Tibial nerve (tissue), 4 donors: ENCODE measurements at regions not wholly inside any gene's neighbourhood (a gene's known extent, or its start where the extent isn't known, plus 50 kb on each side); places are given as distances from the start of the nearest gene placed in this dataset.

Experiments used
- DNase-seq, 2 donors: peaks; one replicate each; pipeline ENCODE4 v3.0.0-alpha.2; 2019; ENCODE audit warnings: low spot score in 2 of 2
- H3K27ac ChIP-seq, 4 donors: fragments of 200-600 bp; sonication (generic) in 3 of 4; one replicate each; pipeline ENCODE4 v1.5.1; 2017 to 2019; ENCODE audit warnings: mild to moderate bottlenecking in 1 of 4
- H3K27me3 ChIP-seq, 2 donors: fragments of 200-600 bp; sonication (generic) in 1 of 2; one replicate each; pipeline versions ENCODE4 v1.5.1 to v1.6.0; 2017 to 2019
- H3K36me3 ChIP-seq, 3 donors: fragments of 200-600 bp; sonication (generic); one replicate each; pipeline ENCODE4 v1.5.1; 2018 to 2019
- H3K4me1 ChIP-seq, 4 donors: fragments of 200-600 bp; sonication (generic) in 3 of 4; one replicate each; pipeline ENCODE4 v1.5.1; 2017 to 2019
- H3K4me3 ChIP-seq, 4 donors: fragments of 200-600 bp; sonication (generic) in 3 of 4; one replicate each; pipeline ENCODE4 v1.5.1; 2017 to 2019; ENCODE audit warnings: mild to moderate bottlenecking in 1 of 4, moderate library complexity in 1 of 4
- H3K9me3 ChIP-seq, 4 donors: fragments of 200-600 bp; sonication (generic) in 3 of 4; one replicate each; pipeline ENCODE4 v1.5.1; 2017 to 2019
- EP300 ChIP-seq, 2 donors: sonication (generic); formaldehyde crosslinking; IDR thresholded peaks; one replicate each; pipeline ENCODE4 v1.6.1; 2017; ENCODE audit warnings: antibody characterized with exemption in 2 of 2, mild to moderate bottlenecking in 1 of 2
- POLR2A ChIP-seq, 2 donors: fragments of 450-650 bp; IDR thresholded peaks; one replicate each; pipeline ENCODE4 v1.6.1; 2017; ENCODE audit warnings: antibody characterized with exemption in 2 of 2, mild to moderate bottlenecking in 2 of 2, moderate library complexity in 2 of 2
- WGBS, 2 donors: methylation state at CpG; one replicate each; pipeline ENCODE4 v1.1.5; 2018; 5-methylcytosine and 5-hydroxymethylcytosine counted together
- TF ChIP-seq, protein P1 (sequence below), 5 experiments: fragments of 200-600 bp in 3 of 5; fragments of 450-650 bp in 2 of 5; sonication (generic) in 3 of 5; IDR thresholded peaks; one replicate each; pipeline ENCODE4 v1.5.1; 2016 to 2019; ENCODE audit warnings: antibody characterized with exemption in 5 of 5, mild to moderate bottlenecking in 3 of 5, moderate library complexity in 2 of 5

DNA sequence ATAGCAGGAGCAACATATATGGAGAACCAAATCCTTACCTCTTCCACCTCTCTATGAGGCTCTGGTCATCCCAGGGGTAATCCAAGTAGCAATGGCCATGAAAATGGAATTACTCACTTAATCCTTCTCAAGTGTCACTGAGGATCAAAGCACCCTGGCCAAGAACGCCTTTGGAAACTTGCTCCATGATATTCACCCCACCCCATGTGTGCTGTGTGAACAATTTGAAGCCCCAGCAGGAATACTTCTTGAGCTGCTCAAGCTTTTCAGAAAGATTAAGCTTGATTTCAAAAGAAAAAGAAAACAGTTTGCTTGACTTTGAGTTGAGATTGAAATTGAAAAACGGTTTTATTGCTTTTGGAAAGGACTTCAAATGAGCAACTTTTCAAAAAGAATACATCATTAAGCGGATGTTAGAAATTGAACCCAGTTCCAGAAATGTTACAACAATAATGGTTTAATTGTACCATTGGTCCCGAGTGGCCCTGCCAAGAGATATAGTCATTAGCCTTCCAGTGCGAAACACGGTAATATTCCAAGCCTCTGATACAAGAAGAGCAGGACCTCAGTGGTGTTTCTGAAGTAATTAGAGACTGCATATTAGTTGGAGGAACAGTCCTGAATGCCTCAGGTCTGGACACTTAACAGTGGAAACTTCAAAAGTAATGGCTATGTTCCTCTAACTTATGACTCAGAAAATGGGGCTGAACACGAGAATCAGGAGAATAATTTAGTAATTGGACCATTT, 208.1 kb downstream of the NEBL start:
- WGBS, 2 donors, result 39 to 44% methylated on average over 7 of the region's 7 CpGs
- H3K9me3 ChIP-seq, result no peaks in the 10 kb centered on the region
- DNase-seq, result no peak
- no peak overlapping the region for H3K27ac ChIP-seq
- no peak for TF ChIP-seq EP300 (IDR thresholded peaks at IDR 0.05)
- no peaks in the 10 kb centered on the region for H3K36me3 ChIP-seq
- H3K27me3 ChIP-seq, result no peaks in the 10 kb centered on the region
- peaks cover 0 to 15% (median 0%) of the 10 kb centered on the region in 4 donors for H3K4me1 ChIP-seq
- H3K4me3 ChIP-seq, result no peak overlapping the region

DNA sequence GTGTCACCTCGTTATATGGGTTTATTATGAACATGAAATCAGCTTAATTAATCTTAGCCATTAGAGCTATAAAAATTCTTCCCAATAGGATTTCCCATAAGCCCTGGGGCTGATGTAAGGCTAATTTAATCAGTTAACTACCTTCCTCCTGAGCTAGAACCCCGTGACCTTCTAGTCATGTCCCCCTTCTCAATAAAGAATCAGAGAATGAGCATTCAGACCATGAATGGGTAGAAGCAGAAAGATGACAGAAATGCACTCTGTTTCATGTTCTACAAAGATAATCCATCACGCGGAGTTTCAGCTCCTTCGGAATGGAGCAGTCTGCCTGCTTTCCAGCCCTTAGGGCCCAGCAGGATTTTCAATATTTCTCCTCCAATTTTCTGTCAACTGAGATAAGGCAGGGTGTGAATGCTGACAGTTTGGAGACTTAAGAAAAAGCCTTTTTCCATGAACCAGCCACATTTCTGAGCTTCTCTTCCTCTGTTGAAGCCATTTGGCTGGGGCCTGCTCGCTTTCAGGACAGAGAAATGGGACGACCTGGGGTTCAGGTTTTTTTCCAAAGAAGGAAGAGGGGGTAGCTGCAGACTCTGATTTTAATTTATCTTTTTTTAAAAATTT, 211.0 kb downstream of the NEBL start:
- TF ChIP-seq POLR2A (IDR thresholded peaks at IDR 0.05), result no peak
- TF ChIP-seq, protein P1, sequence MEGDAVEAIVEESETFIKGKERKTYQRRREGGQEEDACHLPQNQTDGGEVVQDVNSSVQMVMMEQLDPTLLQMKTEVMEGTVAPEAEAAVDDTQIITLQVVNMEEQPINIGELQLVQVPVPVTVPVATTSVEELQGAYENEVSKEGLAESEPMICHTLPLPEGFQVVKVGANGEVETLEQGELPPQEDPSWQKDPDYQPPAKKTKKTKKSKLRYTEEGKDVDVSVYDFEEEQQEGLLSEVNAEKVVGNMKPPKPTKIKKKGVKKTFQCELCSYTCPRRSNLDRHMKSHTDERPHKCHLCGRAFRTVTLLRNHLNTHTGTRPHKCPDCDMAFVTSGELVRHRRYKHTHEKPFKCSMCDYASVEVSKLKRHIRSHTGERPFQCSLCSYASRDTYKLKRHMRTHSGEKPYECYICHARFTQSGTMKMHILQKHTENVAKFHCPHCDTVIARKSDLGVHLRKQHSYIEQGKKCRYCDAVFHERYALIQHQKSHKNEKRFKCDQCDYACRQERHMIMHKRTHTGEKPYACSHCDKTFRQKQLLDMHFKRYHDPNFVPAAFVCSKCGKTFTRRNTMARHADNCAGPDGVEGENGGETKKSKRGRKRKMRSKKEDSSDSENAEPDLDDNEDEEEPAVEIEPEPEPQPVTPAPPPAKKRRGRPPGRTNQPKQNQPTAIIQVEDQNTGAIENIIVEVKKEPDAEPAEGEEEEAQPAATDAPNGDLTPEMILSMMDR (IDR thresholded peaks at IDR 0.05), result no peak
- H3K36me3 ChIP-seq, result no peaks in the 10 kb centered on the region
- H3K9me3 ChIP-seq, result peaks cover 0 to 3% (median 0%) of the 10 kb centered on the region in 4 donors
- no peak overlapping the region for H3K4me3 ChIP-seq
- H3K27me3 ChIP-seq, result no peaks in the 10 kb centered on the region
- WGBS, 2 donors, result 90 to 91% methylated on average over 7 of the region's 7 CpGs
- no peak overlapping the region for H3K27ac ChIP-seq
- H3K4me1 ChIP-seq, result peaks cover 0 to 15% (median 0%) of the 10 kb centered on the region in 4 donors
- DNase-seq, result no peak

DNA sequence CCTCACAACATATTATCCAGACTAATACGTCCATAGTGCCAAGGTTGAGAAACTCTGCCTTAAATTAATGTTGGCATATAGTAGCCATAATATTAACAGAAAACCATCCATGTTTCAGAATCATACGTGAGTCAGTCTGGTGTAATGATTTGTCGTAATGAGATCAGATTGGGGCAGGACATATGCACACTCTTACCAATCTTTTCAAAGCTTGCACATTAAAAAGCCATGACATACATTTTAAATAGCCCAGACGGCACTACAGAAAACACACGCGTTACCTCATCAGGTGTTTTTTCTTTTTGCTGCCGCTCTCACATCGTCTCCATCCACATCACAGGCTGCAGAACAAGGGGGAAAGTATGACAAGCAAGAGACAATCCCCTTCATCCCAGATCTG, 211.6 kb downstream of the NEBL start:
- no peak for DNase-seq
- 95 to 97% methylated on average over 8 of the region's 8 CpGs for WGBS, 2 donors
- no peak overlapping the region for H3K4me3 ChIP-seq
- peaks cover 0 to 15% (median 0%) of the 10 kb centered on the region in 4 donors for H3K4me1 ChIP-seq
- no peak overlapping the region for H3K27ac ChIP-seq
- no peaks in the 10 kb centered on the region for H3K36me3 ChIP-seq
- H3K27me3 ChIP-seq, result no peaks in the 10 kb centered on the region
- H3K9me3 ChIP-seq, result peaks cover 0 to 3% (median 0%) of the 10 kb centered on the region in 4 donors
- no peak for TF ChIP-seq POLR2A (IDR thresholded peaks at IDR 0.05)
- TF ChIP-seq EP300 (IDR thresholded peaks at IDR 0.05), result no peak
- TF ChIP-seq, protein P1 (IDR thresholded peaks at IDR 0.05), result no peak

DNA sequence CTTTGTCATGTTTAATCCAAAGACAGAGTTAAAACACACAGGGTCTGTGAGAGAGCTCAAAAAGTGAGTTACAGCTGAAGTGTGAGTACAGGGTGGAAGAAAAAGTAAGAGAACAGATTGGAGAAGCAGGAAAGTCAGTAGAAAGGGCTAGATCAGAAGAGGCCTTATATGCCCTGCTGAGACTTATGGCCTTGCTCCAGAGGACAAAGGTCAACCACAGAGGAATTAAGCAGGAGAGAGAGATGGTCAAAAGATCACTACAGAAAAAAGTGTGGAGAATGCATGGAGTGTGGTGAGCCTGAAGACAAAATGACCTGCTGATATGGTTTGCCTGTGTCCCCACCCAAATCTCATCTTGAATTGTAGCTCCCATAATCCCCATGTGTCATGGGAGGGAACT, 213.8 kb downstream of the NEBL start:
- H3K4me1 ChIP-seq, result no peaks in the 10 kb centered on the region
- H3K36me3 ChIP-seq, result no peaks in the 10 kb centered on the region
- H3K9me3 ChIP-seq, result peaks cover 0 to 3% (median 0%) of the 10 kb centered on the region in 4 donors
- no peaks in the 10 kb centered on the region for H3K27me3 ChIP-seq
- H3K4me3 ChIP-seq, result no peak overlapping the region
- no peak overlapping the region for H3K27ac ChIP-seq
- TF ChIP-seq EP300 (IDR thresholded peaks at IDR 0.05), result no peak
- TF ChIP-seq POLR2A (IDR thresholded peaks at IDR 0.05), result no peak
- TF ChIP-seq, protein P1 (IDR thresholded peaks at IDR 0.05), result no peak
- DNase-seq, result no peak

DNA sequence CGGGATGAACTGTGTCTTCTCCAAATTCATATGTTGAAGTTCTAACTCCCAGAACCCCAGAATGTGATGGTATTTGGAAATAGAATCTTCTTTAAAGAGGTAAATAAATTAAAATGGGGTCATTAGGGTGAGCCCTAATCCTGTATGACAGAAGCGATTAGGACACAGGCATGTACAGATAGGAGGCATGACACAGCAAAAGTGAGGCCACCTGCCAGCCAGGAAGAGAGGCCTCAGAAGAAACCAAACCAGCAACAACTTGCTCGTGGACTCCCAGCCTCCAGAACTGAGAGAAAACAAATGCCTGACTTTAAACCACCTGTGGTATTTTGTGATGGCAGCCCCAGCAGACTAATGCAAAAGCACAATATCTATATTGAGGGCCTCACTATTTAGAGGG, 214.3 kb downstream of the NEBL start:
- 86 to 88% methylated on average over 3 of the region's 3 CpGs for WGBS, 2 donors
- Histone ChIP-seq H3K36me3 (no peaks in the 10 kb centered on the region), H3K27ac (no peak overlapping the region), H3K4me1 (no peaks in the 10 kb centered on the region), H3K4me3 (no peak overlapping the region), H3K9me3 (peaks cover 0 to 3% (median 0%) of the 10 kb centered on the region in 4 donors), H3K27me3 (no peaks in the 10 kb centered on the region)
- TF ChIP-seq EP300 (IDR thresholded peaks at IDR 0.05) (no peak), POLR2A (IDR thresholded peaks at IDR 0.05) (no peak)
- TF ChIP-seq, protein P1 (IDR thresholded peaks at IDR 0.05), result no peak
- no peak for DNase-seq
